A673 (cell line): ENCODE measurements at regions not wholly inside any gene's neighbourhood (a gene's known extent, or its start where the extent isn't known, plus 50 kb on each side); places are given as distances from the start of the nearest gene placed in this dataset.

Experiments
- BruUV-seq: library from RNA; stranded (reverse); fragments of 400-500 nt; replicated peaks from 2 replicates; lab custom pipeline; 2021; lab: Mats Ljungman, UMichigan
- CTCF ChIA-PET: fragments of 300-600 bp; sonication (Branson Sonifier 250); formaldehyde crosslinking; loops from one replicate; lab custom pipeline; 2022; ENCODE audit warnings: antibody characterized with exemption; lab: Charles Lee
- POLR2A ChIA-PET: fragments of 300-600 bp; sonication (Branson Sonifier 250); formaldehyde crosslinking; loops from one replicate; lab custom pipeline; 2022; ENCODE audit warnings: antibody characterized with exemption; ENCODE audit not compliant: low non-redundant PET; lab: Charles Lee
- DNase-seq: peaks from one replicate; pipeline ENCODE4 v3.0.0-alpha.2; 2015; ENCODE audit warnings: low spot score
- H3K27ac ChIP-seq: fragments of 200-600 bp; sonication (generic); 2 replicates; pipeline ENCODE4 v1.5.1; 2016; ENCODE audit warnings: mixed run types, low read depth, mild to moderate bottlenecking, mixed read lengths, antibody characterized with exemption, low read length; ENCODE audit not compliant: poor library complexity, severe bottlenecking
- H3K27me3 ChIP-seq: fragments of 200-600 bp; sonication (generic); replicated peaks from 2 replicates; pipeline ENCODE4 v1.6.1; 2017; ENCODE audit warnings: mixed run types, low read depth, mild to moderate bottlenecking, mixed read lengths, antibody characterized with exemption, low read length; ENCODE audit not compliant: insufficient read depth, poor library complexity
- H3K36me3 ChIP-seq: fragments of 200-600 bp; sonication (generic); 2 replicates; pipeline ENCODE4 v1.6.1; 2016; ENCODE audit warnings: mixed run types, mild to moderate bottlenecking, mixed read lengths, antibody characterized with exemption, low read length; ENCODE audit not compliant: insufficient read depth, poor library complexity, severe bottlenecking
- H3K4me1 ChIP-seq: fragments of 200-600 bp; sonication (generic); 2 replicates; pipeline ENCODE4 v1.6.1; 2017; ENCODE audit warnings: mixed run types, mild to moderate bottlenecking, mixed read lengths, antibody characterized with exemption, low read length; ENCODE audit not compliant: insufficient read depth, poor library complexity, severe bottlenecking
- H3K4me3 ChIP-seq: fragments of 200-600 bp; sonication (generic); 2 replicates; pipeline ENCODE4 v1.5.1; 2016; ENCODE audit warnings: low read depth, mixed run types, mild to moderate bottlenecking, mixed read lengths, low read length; ENCODE audit not compliant: poor library complexity, severe bottlenecking
- H3K9me3 ChIP-seq: fragments of 200-600 bp; sonication (generic); 2 replicates; pipeline ENCODE4 v1.6.1; 2016; ENCODE audit warnings: mixed run types, low read depth, mild to moderate bottlenecking, mixed read lengths, antibody characterized with exemption, low read length; ENCODE audit not compliant: poor library complexity, severe bottlenecking
- EZH2 ChIP-seq: fragments of 200-600 bp; sonication (generic); IDR thresholded peaks from 2 replicates; pipeline ENCODE4 v1.6.1; 2017; ENCODE audit warnings: borderline replicate concordance, low read depth, mild to moderate bottlenecking, mixed read lengths, antibody characterized with exemption, low read length; ENCODE audit not compliant: poor library complexity, severe bottlenecking
- intact Hi-C: fragments of 100-400 bp; cut with micrococcal nuclease; formaldehyde crosslinking; loops from one replicate; pipeline ENCODE4 v1.10.0; 2022; ENCODE audit not compliant: unreplicated experiment
- TF ChIP-seq, protein P1 (sequence below): fragments of 300-800, 200-600 bp; sonication (generic); conservative IDR thresholded peaks from 2 replicates; pipeline ENCODE4 v1.5.1; 2017; ENCODE audit warnings: low read depth, mild to moderate bottlenecking, antibody characterized with exemption, low read length, moderate library complexity, mixed read lengths

- intact Hi-C loops, result no loop called here
Observed at GRCh38 chr14:71286126-71286525, 378.9 kb downstream of the PCNX1 start.

DNA sequence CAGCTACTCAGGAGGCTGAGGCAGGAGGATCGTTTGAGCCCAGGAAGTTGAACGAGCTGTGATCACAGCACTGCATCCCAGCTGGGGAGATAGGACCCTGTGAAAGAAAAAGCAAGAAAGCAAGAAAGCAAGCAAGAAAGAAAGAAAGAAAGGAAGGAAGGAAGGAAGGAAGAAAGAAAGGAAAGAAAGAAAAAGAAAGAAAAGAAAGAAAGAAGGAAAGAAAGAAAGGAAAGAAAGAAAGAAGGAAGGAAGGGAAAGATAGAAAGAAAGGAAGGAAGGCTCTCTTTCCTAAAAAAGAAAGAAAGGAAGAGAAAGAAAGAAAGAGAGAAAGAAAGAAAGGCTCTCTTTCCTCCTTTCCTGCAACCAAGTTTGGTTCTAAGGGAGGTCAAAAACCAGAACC, 380.3 kb downstream of the PCNX1 start:
- Histone ChIP-seq H3K4me1 (no peaks in the 10 kb centered on the region), H3K36me3 (no peaks in the 10 kb centered on the region), H3K4me3 (no peak overlapping the region), H3K27ac (no peak overlapping the region), H3K9me3 (no peaks in the 10 kb centered on the region), H3K27me3 (no peaks in the 10 kb centered on the region)
- POLR2A ChIA-PET, result no interaction called here
- DNase-seq, result no peak
- intact Hi-C loops, result no loop called here
- BruUV-seq, result no TSS peak
- no peak for TF ChIP-seq EZH2
- TF ChIP-seq, protein P1, sequence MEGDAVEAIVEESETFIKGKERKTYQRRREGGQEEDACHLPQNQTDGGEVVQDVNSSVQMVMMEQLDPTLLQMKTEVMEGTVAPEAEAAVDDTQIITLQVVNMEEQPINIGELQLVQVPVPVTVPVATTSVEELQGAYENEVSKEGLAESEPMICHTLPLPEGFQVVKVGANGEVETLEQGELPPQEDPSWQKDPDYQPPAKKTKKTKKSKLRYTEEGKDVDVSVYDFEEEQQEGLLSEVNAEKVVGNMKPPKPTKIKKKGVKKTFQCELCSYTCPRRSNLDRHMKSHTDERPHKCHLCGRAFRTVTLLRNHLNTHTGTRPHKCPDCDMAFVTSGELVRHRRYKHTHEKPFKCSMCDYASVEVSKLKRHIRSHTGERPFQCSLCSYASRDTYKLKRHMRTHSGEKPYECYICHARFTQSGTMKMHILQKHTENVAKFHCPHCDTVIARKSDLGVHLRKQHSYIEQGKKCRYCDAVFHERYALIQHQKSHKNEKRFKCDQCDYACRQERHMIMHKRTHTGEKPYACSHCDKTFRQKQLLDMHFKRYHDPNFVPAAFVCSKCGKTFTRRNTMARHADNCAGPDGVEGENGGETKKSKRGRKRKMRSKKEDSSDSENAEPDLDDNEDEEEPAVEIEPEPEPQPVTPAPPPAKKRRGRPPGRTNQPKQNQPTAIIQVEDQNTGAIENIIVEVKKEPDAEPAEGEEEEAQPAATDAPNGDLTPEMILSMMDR, result no peak
- CTCF ChIA-PET, result no interaction called here

More at GRCh38 chr14:71286126-71286525, 378.9 kb downstream of the PCNX1 start:
- POLR2A ChIA-PET, result no interaction called here
- Histone ChIP-seq H3K36me3 (no peaks in the 10 kb centered on the region), H3K4me3 (no peak overlapping the region), H3K4me1 (no peaks in the 10 kb centered on the region), H3K9me3 (no peaks in the 10 kb centered on the region), H3K27me3 (no peaks in the 10 kb centered on the region), H3K27ac (no peak overlapping the region)
- BruUV-seq, result no TSS peak
- TF ChIP-seq, protein P1, result no peak
- no peak for TF ChIP-seq EZH2
- no peak for DNase-seq
- CTCF ChIA-PET, result no interaction called here

GRCh38 chr14:71289536-71289935, 382.3 kb downstream of the PCNX1 start:
- TF ChIP-seq, protein P1, result no peak
- Histone ChIP-seq H3K4me3 (no peak overlapping the region), H3K9me3 (no peaks in the 10 kb centered on the region), H3K27me3 (no peaks in the 10 kb centered on the region), H3K36me3 (no peaks in the 10 kb centered on the region), H3K27ac (no peak overlapping the region), H3K4me1 (no peaks in the 10 kb centered on the region)
- ChIA-PET POLR2A (no interaction called here), CTCF (no interaction called here)
- no peak for DNase-seq
- intact Hi-C loops, result no loop called here
- no TSS peak for BruUV-seq
